Ovary (tissue), 7 donors: ENCODE measurements at regions not wholly inside any gene's neighbourhood (a gene's known extent, or its start where the extent isn't known, plus 50 kb on each side); places are given as distances from the start of the nearest gene placed in this dataset.
"Not testable (repeated sequence)": the region's sequence is repeated elsewhere in the genome, so short reads cannot be mapped to it uniquely, and the experiment has no call there.

ENCODE experiments used
- DNase-seq, 5 donors: peaks; one replicate each; pipeline ENCODE4 v3.0.0-alpha.2; 2019 to 2020
- H3K27ac ChIP-seq, 2 donors: fragments of 200-600 bp; one replicate each; pipeline versions ENCODE4 v1.5.1 to v1.8.0; 2019 to 2022
- H3K27me3 ChIP-seq: fragments of 200-600 bp; one replicate; pipeline ENCODE4 v1.8.0; 2022
- H3K36me3 ChIP-seq: fragments of 200-600 bp; sonication (generic); one replicate; pipeline ENCODE4 v1.5.1; 2019
- H3K4me1 ChIP-seq: one replicate; pipeline ENCODE4 v1.8.1; 2013; ENCODE audit warnings: mild to moderate bottlenecking, moderate library complexity; ENCODE audit not compliant: insufficient read depth
- H3K4me3 ChIP-seq: fragments of 200-600 bp; sonication (generic); one replicate; pipeline ENCODE4 v1.5.1; 2017
- H3K9me3 ChIP-seq, 2 donors: fragments of 200-600 bp in 1 of 2; sonication (generic) in 1 of 2; one replicate each; pipeline versions ENCODE4 v1.5.1 to v1.8.1; 2013 to 2019; ENCODE audit warnings: mild to moderate bottlenecking in 1 of 2, moderate library complexity in 1 of 2
- EP300 ChIP-seq: sonication (generic); formaldehyde crosslinking; IDR thresholded peaks from one replicate; pipeline ENCODE4 v1.6.1; 2017; ENCODE audit warnings: antibody characterized with exemption
- POLR2A ChIP-seq: fragments of 450-650 bp; IDR thresholded peaks from one replicate; pipeline ENCODE4 v1.6.1; 2017; ENCODE audit warnings: antibody characterized with exemption, mild to moderate bottlenecking, moderate library complexity
- WGBS, 3 donors: extraction: QIAGEN DNeasy Blood & Tissue Kit in 1 of 3; methylation state at CpG; one replicate each; pipeline versions ENCODE4 v1.1.5 to v1.1.7; 2013 to 2017; 5-methylcytosine and 5-hydroxymethylcytosine counted together
- intact Hi-C, 4 donors: fragments of 100-400 bp; cut with DNase I; formaldehyde crosslinking; loops; one replicate each; pipeline versions ENCODE4 v1.11.0 to v1.15.1; 2022 to 2023
- TF ChIP-seq, protein P1 (sequence below), 3 donors: fragments of 450-650 bp in 2 of 3; fragments of 200-600 bp in 1 of 3; IDR thresholded peaks; one replicate each; pipeline versions ENCODE4 v1.5.1 to v1.8.0; 2016 to 2022; ENCODE audit warnings: antibody characterized with exemption in 3 of 3, mild to moderate bottlenecking in 1 of 3
- donor health status: DM: no; HTN: no; CAD: no; lungs with moderate emphysema.
- donor health status: DM: no; HTN: no; CAD: no.
- donor health status: Bipolar disorder and iron deficiency.
- donor health status: DM: no; HTN: no; CAD: no.
- donor health status: DM: yes; HTN: yes; CAD: no.

DNA sequence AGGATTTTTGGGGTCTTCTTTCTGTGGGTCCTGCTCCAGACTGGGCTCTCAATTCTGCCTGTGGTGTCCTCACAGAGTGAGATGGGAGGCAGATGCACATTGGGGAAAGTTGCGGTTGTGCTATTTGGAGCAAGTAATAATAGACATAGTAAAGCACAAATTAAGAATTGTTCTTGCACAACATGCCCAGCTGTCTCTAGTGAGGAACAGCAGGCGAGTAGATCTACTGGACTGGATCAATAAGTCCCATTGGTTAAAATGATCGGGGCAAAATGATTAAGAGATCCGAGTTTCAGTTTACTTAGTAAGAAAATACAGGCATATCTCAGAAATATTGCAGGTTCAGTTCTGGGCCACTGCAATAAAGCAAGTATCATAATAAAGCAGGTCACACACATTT, 448.3 kb upstream of the PROX1 start:
- no peaks in the 10 kb centered on the region for H3K27me3 ChIP-seq
- intact Hi-C loops: no loop called here
- no peak overlapping the region for H3K27ac ChIP-seq
- H3K4me1 ChIP-seq: no peaks in the 10 kb centered on the region
- H3K36me3 ChIP-seq: no peaks in the 10 kb centered on the region
- TF ChIP-seq EP300 (no peak), POLR2A (no peak)
- TF ChIP-seq, protein P1, sequence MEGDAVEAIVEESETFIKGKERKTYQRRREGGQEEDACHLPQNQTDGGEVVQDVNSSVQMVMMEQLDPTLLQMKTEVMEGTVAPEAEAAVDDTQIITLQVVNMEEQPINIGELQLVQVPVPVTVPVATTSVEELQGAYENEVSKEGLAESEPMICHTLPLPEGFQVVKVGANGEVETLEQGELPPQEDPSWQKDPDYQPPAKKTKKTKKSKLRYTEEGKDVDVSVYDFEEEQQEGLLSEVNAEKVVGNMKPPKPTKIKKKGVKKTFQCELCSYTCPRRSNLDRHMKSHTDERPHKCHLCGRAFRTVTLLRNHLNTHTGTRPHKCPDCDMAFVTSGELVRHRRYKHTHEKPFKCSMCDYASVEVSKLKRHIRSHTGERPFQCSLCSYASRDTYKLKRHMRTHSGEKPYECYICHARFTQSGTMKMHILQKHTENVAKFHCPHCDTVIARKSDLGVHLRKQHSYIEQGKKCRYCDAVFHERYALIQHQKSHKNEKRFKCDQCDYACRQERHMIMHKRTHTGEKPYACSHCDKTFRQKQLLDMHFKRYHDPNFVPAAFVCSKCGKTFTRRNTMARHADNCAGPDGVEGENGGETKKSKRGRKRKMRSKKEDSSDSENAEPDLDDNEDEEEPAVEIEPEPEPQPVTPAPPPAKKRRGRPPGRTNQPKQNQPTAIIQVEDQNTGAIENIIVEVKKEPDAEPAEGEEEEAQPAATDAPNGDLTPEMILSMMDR (IDR thresholded peaks at IDR 0.05): no peak
- WGBS, 3 donors: 84 to 93% (median 89%) methylated on average over 4 of the region's 4 CpGs
- no peak for DNase-seq
- H3K9me3 ChIP-seq: no peaks in the 10 kb centered on the region
- no peak overlapping the region for H3K4me3 ChIP-seq

DNA sequence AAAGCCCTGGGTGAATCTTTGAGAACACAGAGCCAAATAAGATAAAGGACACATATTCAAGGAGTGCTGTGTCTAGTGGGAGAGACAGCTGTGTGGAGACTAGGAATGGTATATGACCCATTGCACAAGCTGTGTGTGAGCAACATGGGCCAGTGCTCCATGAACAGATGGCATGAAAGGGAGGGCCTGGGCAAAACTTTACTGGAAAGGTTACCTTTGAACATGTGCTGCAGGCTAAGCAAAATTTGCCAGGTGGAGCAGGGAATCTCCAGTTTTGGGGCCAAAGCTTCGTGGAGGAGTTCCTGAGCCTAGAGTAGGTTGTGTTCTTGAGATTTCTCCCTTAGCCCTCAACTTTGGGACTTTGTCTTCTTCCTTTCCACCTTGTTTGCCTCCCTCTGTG, 446.1 kb upstream of the PROX1 start:
- H3K9me3 ChIP-seq: no peaks in the 10 kb centered on the region
- no peaks in the 10 kb centered on the region for H3K27me3 ChIP-seq
- no peak overlapping the region for H3K4me3 ChIP-seq
- no peak overlapping the region for H3K27ac ChIP-seq
- TF ChIP-seq, protein P1 (IDR thresholded peaks at IDR 0.05): no peak
- no peak for TF ChIP-seq POLR2A
- no peak for TF ChIP-seq EP300
- 0 to 22% (median 0%) methylated on average over 1 of the region's 1 CpG for WGBS, 3 donors
- intact Hi-C loops: no loop called here
- no peaks in the 10 kb centered on the region for H3K4me1 ChIP-seq
- no peak for DNase-seq
- H3K36me3 ChIP-seq: no peaks in the 10 kb centered on the region

DNA sequence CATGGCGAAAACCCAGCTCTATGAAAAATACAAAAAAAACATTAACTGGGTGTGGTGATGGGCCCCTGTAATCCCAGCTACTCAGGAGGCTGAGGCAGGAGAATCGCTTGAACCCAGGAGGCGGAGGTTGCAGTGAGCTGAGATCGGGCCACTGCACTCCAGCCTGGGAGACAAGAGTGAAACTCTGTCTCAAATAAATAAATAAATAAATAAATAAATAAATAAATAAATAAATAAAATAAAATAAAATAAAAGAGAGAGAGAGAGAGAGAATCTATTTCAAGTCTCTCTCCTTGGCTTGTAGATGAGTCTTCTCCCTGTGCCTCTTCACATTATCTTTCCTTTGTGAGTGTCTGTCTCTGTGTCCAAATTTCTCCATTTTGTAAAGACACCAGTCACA, 442.6 kb upstream of the PROX1 start:
- H3K36me3 ChIP-seq, H3K4me1 ChIP-seq, H3K27ac ChIP-seq, DNase-seq, H3K27me3 ChIP-seq, intact Hi-C loops, H3K4me3 ChIP-seq, H3K9me3 ChIP-seq: not testable (repeated sequence)
- 95 to 98% (median 97%) methylated on average over 4 of the region's 4 CpGs for WGBS, 3 donors

DNA sequence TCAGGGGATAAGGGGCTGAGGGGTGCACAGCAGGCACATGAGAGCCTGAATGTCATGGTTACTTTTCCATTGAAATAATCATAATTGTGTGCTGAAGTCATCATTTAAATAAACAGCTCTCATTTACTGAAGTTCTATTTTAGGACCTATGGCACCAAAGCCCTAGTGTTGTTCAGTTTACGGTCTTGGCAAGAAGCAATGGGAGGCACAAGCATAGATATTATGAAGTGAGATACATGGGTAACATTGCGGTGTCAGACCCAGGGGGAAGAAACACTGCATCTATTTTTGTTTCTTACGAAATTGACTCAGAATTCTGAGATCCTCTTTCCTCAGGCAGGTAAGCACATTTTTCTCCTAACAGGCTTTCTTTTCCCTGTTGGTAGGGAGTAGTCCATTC, 437.8 kb upstream of the PROX1 start:
- 90 to 93% (median 91%) methylated on average over 3 of the region's 3 CpGs for WGBS, 3 donors
- Histone ChIP-seq H3K27ac (no peak overlapping the region), H3K36me3 (no peaks in the 10 kb centered on the region), H3K9me3 (no peaks in the 10 kb centered on the region), H3K4me1 (no peaks in the 10 kb centered on the region), H3K27me3 (no peaks in the 10 kb centered on the region), H3K4me3 (no peak overlapping the region)
- no peak for TF ChIP-seq EP300
- no peak for TF ChIP-seq POLR2A
- TF ChIP-seq, protein P1 (IDR thresholded peaks at IDR 0.05): no peak
- intact Hi-C loops: no loop called here
- no peak for DNase-seq

DNA sequence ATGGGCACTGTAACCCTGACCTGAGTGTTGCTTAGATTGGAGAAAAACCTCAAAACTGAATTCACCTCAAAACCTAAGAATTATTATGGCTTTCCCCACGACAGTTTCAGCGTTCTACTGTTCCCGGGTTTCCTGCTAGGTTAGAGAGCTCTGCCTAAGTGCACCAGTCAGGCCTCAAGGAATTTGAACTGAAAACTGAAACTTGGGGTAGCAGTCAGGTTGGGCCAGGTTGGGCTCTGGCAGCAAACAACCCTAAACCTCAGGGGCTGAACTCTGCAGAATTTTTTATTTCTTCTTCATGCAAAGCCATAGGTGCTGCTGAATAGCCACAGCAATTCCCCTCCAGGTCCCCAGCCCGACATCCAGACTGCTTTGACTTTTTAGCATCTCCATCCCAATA, 437.0 kb upstream of the PROX1 start:
- no peak overlapping the region for H3K4me3 ChIP-seq
- H3K4me1 ChIP-seq: no peaks in the 10 kb centered on the region
- intact Hi-C loops: no loop called here
- DNase-seq: no peak
- H3K9me3 ChIP-seq: no peaks in the 10 kb centered on the region
- no peak for TF ChIP-seq EP300
- 74 to 81% (median 75%) methylated on average over 4 of the region's 4 CpGs for WGBS, 3 donors
- H3K27ac ChIP-seq: no peak overlapping the region
- no peaks in the 10 kb centered on the region for H3K27me3 ChIP-seq
- H3K36me3 ChIP-seq: no peaks in the 10 kb centered on the region

DNA sequence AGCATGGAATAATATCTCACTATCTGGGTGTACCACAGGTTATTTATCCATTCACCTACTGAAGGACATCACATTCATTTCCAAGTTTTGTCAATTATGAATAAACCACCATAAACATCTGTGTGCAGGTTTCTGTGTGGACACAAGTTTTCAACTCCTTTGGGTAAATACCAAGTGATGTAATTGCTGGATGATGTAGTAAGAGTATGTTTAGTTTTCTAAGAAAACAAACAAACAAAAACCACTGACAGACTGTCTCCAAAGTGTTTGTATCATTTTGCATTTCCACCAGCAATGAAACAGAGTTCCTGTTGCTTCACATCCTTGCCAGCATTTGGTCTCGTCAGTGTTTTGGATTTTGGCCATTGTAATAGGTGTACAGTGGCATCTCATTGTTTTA, 435.7 kb upstream of the PROX1 start:
- TF ChIP-seq EP300: no peak
- TF ChIP-seq POLR2A: no peak
- TF ChIP-seq, protein P1 (IDR thresholded peaks at IDR 0.05): no peak
- WGBS, 3 donors: 73 to 75% (median 74%) methylated on average over 1 of the region's 1 CpG
- Histone ChIP-seq H3K27ac (no peak overlapping the region), H3K27me3 (no peaks in the 10 kb centered on the region), H3K4me1 (no peaks in the 10 kb centered on the region), H3K36me3 (no peaks in the 10 kb centered on the region), H3K9me3 (no peaks in the 10 kb centered on the region), H3K4me3 (no peak overlapping the region)
- intact Hi-C loops: no loop called here
- no peak for DNase-seq
